Adrenal gland (tissue), 9 donors: ENCODE measurements at regions not wholly inside any gene's neighbourhood (a gene's known extent, or its start where the extent isn't known, plus 50 kb on each side); places are given as distances from the start of the nearest gene placed in this dataset.

Experiments used
- DNase-seq, 7 donors: peaks; one replicate each; pipeline ENCODE4 v3.0.0-alpha.2; 2019 to 2020
- H3K27ac ChIP-seq, 5 donors: fragments of 200-600 bp; sonication (generic) in 4 of 5; 1 replicate in 3 of 5; 2 replicates in 2 of 5; pipeline versions ENCODE4 v1.5.1 to v1.8.0; 2016 to 2020; ENCODE audit warnings: mild to moderate bottlenecking in 1 of 5
- H3K27me3 ChIP-seq: fragments of 200-600 bp; 2 replicates; pipeline ENCODE4 v1.8.0; 2021
- H3K36me3 ChIP-seq, 2 donors: fragments of 200-600 bp; replicated peaks in 1 of 2; 1 replicate in 1 of 2; 2 replicates in 1 of 2; pipeline versions ENCODE4 v1.5.1 to v1.8.0; 2018 to 2022
- H3K4me1 ChIP-seq, 2 donors: fragments of 200-600 bp; replicated peaks in 1 of 2; 1 replicate in 1 of 2; 2 replicates in 1 of 2; pipeline versions ENCODE4 v1.5.1 to v1.8.0; 2018 to 2021
- H3K4me3 ChIP-seq, 4 donors: fragments of 200-600 bp; sonication (generic) in 3 of 4; one replicate each; pipeline ENCODE4 v1.5.1; 2016 to 2018
- H3K9me3 ChIP-seq, 3 donors: fragments of 200-600 bp; sonication (generic) in 1 of 3; replicated peaks in 1 of 3; 1 replicate in 2 of 3; 2 replicates in 1 of 3; pipeline versions ENCODE4 v1.5.1 to v1.8.0; 2016 to 2021
- CTCF ChIP-seq, 6 experiments: fragments of 450-650 bp in 4 of 6; fragments of 200-600 bp in 2 of 6; sonication (generic) in 1 of 6; IDR thresholded peaks; 1 replicate in 5 of 6; 2 replicates in 1 of 6; pipeline versions ENCODE4 v1.5.1 to v1.8.0; 2016 to 2021; ENCODE audit warnings: antibody characterized with exemption in 6 of 6, mild to moderate bottlenecking in 2 of 6, moderate library complexity in 1 of 6
- POLR2A ChIP-seq, 2 donors: fragments of 450-650 bp; IDR thresholded peaks; one replicate each; pipeline ENCODE4 v1.6.1; 2017; ENCODE audit warnings: antibody characterized with exemption in 2 of 2, mild to moderate bottlenecking in 2 of 2, moderate library complexity in 1 of 2
- WGBS, 4 donors: extraction: QIAGEN DNeasy Blood & Tissue Kit in 2 of 4; methylation state at CpG; one replicate each; pipeline versions ENCODE4 v1.1.5 to v1.1.7; 2013 to 2017; 5-methylcytosine and 5-hydroxymethylcytosine counted together
- intact Hi-C, 2 donors: fragments of 100-400 bp; cut with DNase I; formaldehyde crosslinking; loops; one replicate each; pipeline versions ENCODE4 v1.14.1 to v1.15.0; 2022 to 2023
- donor health status: healthy with polysubstance abuse.
- donor health status: Bipolar disorder and iron deficiency.
- donor health status: DM: yes; HTN: yes; CAD: no.
- donor health status: DM: no; HTN: no; CAD: no.
- donor health status: DM: no; HTN: no; CAD: no.

- H3K27ac ChIP-seq = no peak overlapping the region
- no peak for TF ChIP-seq POLR2A (IDR thresholded peaks at IDR 0.05)
- no peak for TF ChIP-seq CTCF (IDR thresholded peaks at IDR 0.05)
- no peaks in the 10 kb centered on the region for H3K27me3 ChIP-seq
- no peak overlapping the region for H3K4me3 ChIP-seq
- 65 to 88% (median 76%) methylated on average over 6 to 7 of the region's 7 CpGs for WGBS, 4 donors
- H3K36me3 ChIP-seq = no peaks in the 10 kb centered on the region
- no peaks in the 10 kb centered on the region for H3K4me1 ChIP-seq
- DNase-seq = no peak
- no peaks in the 10 kb centered on the region for H3K9me3 ChIP-seq
- intact Hi-C loops = no loop called here
Measured at GRCh38 chr11:11177156-11177808, 175.8 kb downstream of the CSNK2A3 start.

DNA sequence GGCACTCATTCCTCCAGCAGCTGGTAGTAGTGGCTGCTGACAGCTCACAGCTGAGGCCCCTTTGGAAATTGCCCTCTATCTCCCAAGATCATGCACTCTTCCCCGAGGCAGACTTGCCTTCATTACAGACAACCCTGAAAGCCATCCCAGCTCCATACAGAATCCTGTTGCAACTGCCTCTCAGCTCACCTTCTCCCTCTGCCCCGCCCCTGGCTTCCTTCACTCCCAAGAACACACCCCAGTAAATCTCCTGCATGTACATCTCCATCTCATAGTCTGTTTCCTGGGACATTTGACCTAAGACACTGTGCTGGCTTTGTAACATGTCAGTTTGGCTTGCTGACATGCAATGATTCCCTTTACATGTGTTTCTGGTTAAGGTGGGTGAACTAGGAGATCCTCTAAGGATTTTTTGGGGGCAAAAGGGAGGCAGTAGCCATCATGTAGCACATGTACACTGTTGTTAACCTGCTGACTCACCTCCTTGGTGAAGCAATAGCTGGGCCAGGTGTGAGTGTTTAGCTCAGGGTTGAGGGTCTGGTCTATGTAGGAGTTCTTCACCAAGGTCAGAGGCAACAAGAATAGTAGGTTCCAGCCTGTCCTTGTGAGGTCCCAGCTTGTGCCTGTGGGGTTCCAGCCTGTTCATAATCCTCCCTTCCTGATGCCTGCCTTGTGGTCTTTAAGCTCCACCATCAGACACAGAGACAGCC is 179.6 kb downstream of the CSNK2A3 start:
- intact Hi-C loops = no loop called here
- no peak for DNase-seq
- H3K27me3 ChIP-seq = no peaks in the 10 kb centered on the region
- no peak overlapping the region for H3K27ac ChIP-seq
- H3K36me3 ChIP-seq = no peaks in the 10 kb centered on the region
- H3K4me3 ChIP-seq = no peak overlapping the region
- TF ChIP-seq CTCF (IDR thresholded peaks at IDR 0.05) = no peak
- TF ChIP-seq POLR2A (IDR thresholded peaks at IDR 0.05) = no peak
- H3K9me3 ChIP-seq = no peaks in the 10 kb centered on the region
- WGBS, 4 donors = 75 to 87% (median 84%) methylated on average over 2 of the region's 2 CpGs
- H3K4me1 ChIP-seq = no peaks in the 10 kb centered on the region

DNA sequence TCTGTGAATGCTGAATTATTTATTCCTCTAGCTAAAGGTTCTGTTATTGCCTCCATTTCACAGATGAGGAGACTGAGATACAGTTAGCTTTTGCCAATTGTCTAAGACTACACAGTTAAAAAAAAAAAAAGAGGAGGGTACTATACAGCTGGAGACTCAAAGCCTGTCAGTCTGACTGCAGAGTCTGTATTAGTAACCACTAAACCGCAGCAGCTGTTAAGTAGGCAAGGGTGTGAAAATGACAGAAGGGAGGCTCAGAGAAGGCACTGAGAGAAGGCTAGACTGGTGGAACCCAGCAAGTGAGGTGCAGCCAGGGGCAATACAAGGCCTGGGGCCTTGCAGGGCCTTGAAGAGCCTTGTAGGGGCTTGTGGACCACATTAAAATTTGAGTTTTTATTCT is 181.2 kb downstream of the CSNK2A3 start:
- intact Hi-C loops = no loop called here
- WGBS, 4 donors = 81 to 93% (median 89%) methylated on average over 1 of the region's 1 CpG
- no peak for DNase-seq
- Histone ChIP-seq H3K4me1 (no peaks in the 10 kb centered on the region), H3K36me3 (no peaks in the 10 kb centered on the region), H3K27me3 (no peaks in the 10 kb centered on the region), H3K4me3 (no peak overlapping the region), H3K9me3 (no peaks in the 10 kb centered on the region), H3K27ac (no peak overlapping the region)
- TF ChIP-seq POLR2A (IDR thresholded peaks at IDR 0.05) = no peak
- no peak for TF ChIP-seq CTCF (IDR thresholded peaks at IDR 0.05)

DNA sequence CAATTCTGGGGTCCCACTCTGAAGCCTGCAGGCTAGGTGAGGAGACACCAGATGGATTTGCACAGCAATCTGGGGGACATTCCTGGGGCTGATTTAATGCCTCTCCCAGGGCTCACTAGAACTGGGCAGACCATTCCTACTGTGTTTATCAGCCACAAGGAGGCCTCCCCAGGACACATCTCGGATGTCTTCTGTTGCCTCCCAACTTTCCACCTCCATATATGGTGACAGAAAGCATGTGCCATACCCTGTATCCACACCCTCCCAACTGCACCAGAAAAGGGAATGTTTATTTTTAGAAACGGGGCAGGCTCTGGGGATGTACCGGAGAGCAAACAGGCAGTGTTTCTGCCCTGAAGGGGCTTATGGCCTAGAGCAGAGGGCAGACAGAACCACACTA is 181.8 kb downstream of the CSNK2A3 start:
- Histone ChIP-seq H3K4me3 (no peak overlapping the region), H3K9me3 (no peaks in the 10 kb centered on the region), H3K36me3 (no peaks in the 10 kb centered on the region), H3K27ac (no peak overlapping the region), H3K27me3 (no peaks in the 10 kb centered on the region), H3K4me1 (no peaks in the 10 kb centered on the region)
- intact Hi-C loops = no loop called here
- no peak for DNase-seq
- WGBS, 4 donors = 77 to 89% (median 83%) methylated on average over 2 to 3 of the region's 3 CpGs
- no peak for TF ChIP-seq CTCF (IDR thresholded peaks at IDR 0.05)
- no peak for TF ChIP-seq POLR2A (IDR thresholded peaks at IDR 0.05)
